Central memory CD8-positive, alpha-beta T cell (primary cell): ENCODE measurements at regions not wholly inside any gene's neighbourhood (a gene's known extent, or its start where the extent isn't known, plus 50 kb on each side); places are given as distances from the start of the nearest gene placed in this dataset.

ENCODE experiments used
- ATAC-seq: fragments of 150-1000 bp; cut with Tn5 transposase; replicated peaks from 2 replicates; pipeline ENCODE4 v1.10.0; 2022; ENCODE audit warnings: mild to moderate bottlenecking, moderate FRiP score, moderate number of reproducible peaks; ENCODE audit not compliant: poor library complexity, severe bottlenecking; ENCODE audit errors: extremely low read depth
- DNase-seq, 2 donors: peaks; one replicate each; pipeline ENCODE4 v3.0.0; 2021; ENCODE audit warnings: low spot score in 2 of 2
- H3K27ac Mint-ChIP-seq: one replicate; pipeline ENCODE4 v1.8.0; 2022; ENCODE audit warnings: low read depth, mild to moderate bottlenecking, moderate library complexity, mixed read lengths
- H3K27me3 Mint-ChIP-seq: one replicate; pipeline ENCODE4 v1.8.0; 2022; ENCODE audit warnings: mixed read lengths
- H3K36me3 Mint-ChIP-seq: one replicate; pipeline ENCODE4 v1.8.0; 2022; ENCODE audit warnings: mild to moderate bottlenecking, moderate library complexity, mixed read lengths; ENCODE audit not compliant: insufficient read depth
- H3K4me1 Mint-ChIP-seq: one replicate; pipeline ENCODE4 v1.8.0; 2022; ENCODE audit warnings: mixed read lengths
- H3K4me3 Mint-ChIP-seq: one replicate; pipeline ENCODE4 v1.8.0; 2022; ENCODE audit warnings: mild to moderate bottlenecking, moderate library complexity, mixed read lengths
- H3K9me3 Mint-ChIP-seq: one replicate; pipeline ENCODE4 v1.8.0; 2022; ENCODE audit warnings: mixed read lengths

GRCh38 chr4:175871774-175872405, 59.8 kb upstream of the GPM6A start:
- no peak overlapping the region for H3K27ac Mint-ChIP-seq
- ATAC-seq (no peak), DNase-seq (no peak)
- no peaks in the 10 kb centered on the region for H3K36me3 Mint-ChIP-seq
- no peaks in the 10 kb centered on the region for H3K27me3 Mint-ChIP-seq
- H3K4me3 Mint-ChIP-seq: no peak overlapping the region
- H3K4me1 Mint-ChIP-seq: no peaks in the 10 kb centered on the region
- H3K9me3 Mint-ChIP-seq: peaks cover 31% of the 10 kb centered on the region

GRCh38 chr4:175873707-175874106, 61.6 kb upstream of the GPM6A start:
- no peak overlapping the region for H3K4me3 Mint-ChIP-seq
- H3K36me3 Mint-ChIP-seq: no peaks in the 10 kb centered on the region
- DNase-seq (no peak), ATAC-seq (no peak)
- no peaks in the 10 kb centered on the region for H3K4me1 Mint-ChIP-seq
- no peaks in the 10 kb centered on the region for H3K27me3 Mint-ChIP-seq
- peaks cover 26% of the 10 kb centered on the region for H3K9me3 Mint-ChIP-seq
- no peak overlapping the region for H3K27ac Mint-ChIP-seq

- ATAC-seq (no peak), DNase-seq (no peak)
- Mint-ChIP-seq H3K36me3 (no peaks in the 10 kb centered on the region), H3K4me3 (no peak overlapping the region), H3K27me3 (no peaks in the 10 kb centered on the region), H3K4me1 (no peaks in the 10 kb centered on the region), H3K9me3 (peaks cover 26% of the 10 kb centered on the region), H3K27ac (no peak overlapping the region)
These were observed 62.2 kb upstream of the GPM6A start for GRCh38 chr4:175874306-175874705.

GRCh38 chr4:175875993-175876771, 64.1 kb upstream of the GPM6A start:
- DNase-seq: no peak
- H3K36me3 Mint-ChIP-seq: no peaks in the 10 kb centered on the region
- no peak overlapping the region for H3K4me3 Mint-ChIP-seq
- H3K27me3 Mint-ChIP-seq: no peaks in the 10 kb centered on the region
- ATAC-seq: no peak
- peaks cover 31% of the 10 kb centered on the region for H3K9me3 Mint-ChIP-seq
- H3K27ac Mint-ChIP-seq: no peak overlapping the region
- H3K4me1 Mint-ChIP-seq: no peaks in the 10 kb centered on the region

- Mint-ChIP-seq H3K4me1 (no peaks in the 10 kb centered on the region), H3K4me3 (no peak overlapping the region), H3K9me3 (peaks cover 15% of the 10 kb centered on the region), H3K36me3 (no peaks in the 10 kb centered on the region), H3K27me3 (no peaks in the 10 kb centered on the region), H3K27ac (no peak overlapping the region)
- DNase-seq (no peak), ATAC-seq (no peak)
These were observed 70.8 kb upstream of the GPM6A start for GRCh38 chr4:175882891-175883290.

GRCh38 chr4:175884048-175884447, 72.0 kb upstream of the GPM6A start:
- Mint-ChIP-seq H3K9me3 (peaks cover 15% of the 10 kb centered on the region), H3K27me3 (no peaks in the 10 kb centered on the region), H3K4me3 (no peak overlapping the region), H3K27ac (no peak overlapping the region), H3K4me1 (no peaks in the 10 kb centered on the region), H3K36me3 (no peaks in the 10 kb centered on the region)
- DNase-seq (no peak), ATAC-seq (no peak)

GRCh38 chr4:175891231-175891630, 79.2 kb upstream of the GPM6A start:
- H3K27ac Mint-ChIP-seq: no peak overlapping the region
- ATAC-seq (no peak), DNase-seq (no peak)
- H3K9me3 Mint-ChIP-seq: peaks cover 3% of the 10 kb centered on the region
- H3K27me3 Mint-ChIP-seq: no peaks in the 10 kb centered on the region
- no peaks in the 10 kb centered on the region for H3K4me1 Mint-ChIP-seq
- H3K4me3 Mint-ChIP-seq: no peak overlapping the region
- H3K36me3 Mint-ChIP-seq: no peaks in the 10 kb centered on the region

GRCh38 chr4:175891851-175892250, 79.8 kb upstream of the GPM6A start:
- Mint-ChIP-seq H3K27ac (no peak overlapping the region), H3K36me3 (no peaks in the 10 kb centered on the region), H3K4me3 (no peak overlapping the region), H3K9me3 (no peaks in the 10 kb centered on the region), H3K27me3 (no peaks in the 10 kb centered on the region), H3K4me1 (no peaks in the 10 kb centered on the region)
- DNase-seq: no peak
- no peak for ATAC-seq

- H3K4me1 Mint-ChIP-seq: no peaks in the 10 kb centered on the region
These were observed 93.9 kb upstream of the GPM6A start for GRCh38 chr4:175905925-175906324.

GRCh38 chr4:175906384-175906783, 94.3 kb upstream of the GPM6A start:
- Mint-ChIP-seq H3K9me3 (peaks cover 4% of the 10 kb centered on the region), H3K27ac (no peak overlapping the region), H3K4me1 (no peaks in the 10 kb centered on the region), H3K27me3 (no peaks in the 10 kb centered on the region), H3K4me3 (no peak overlapping the region), H3K36me3 (no peaks in the 10 kb centered on the region)
- no peak for DNase-seq
- ATAC-seq: no peak

More at GRCh38 chr4:175905925-175906324, 93.9 kb upstream of the GPM6A start:
- no peak for DNase-seq
- Mint-ChIP-seq H3K27ac (no peak overlapping the region), H3K9me3 (peaks cover 4% of the 10 kb centered on the region), H3K4me3 (no peak overlapping the region), H3K27me3 (no peaks in the 10 kb centered on the region), H3K36me3 (no peaks in the 10 kb centered on the region)
- ATAC-seq: no peak

- peaks cover 6% of the 10 kb centered on the region for H3K9me3 Mint-ChIP-seq
- H3K27me3 Mint-ChIP-seq: no peaks in the 10 kb centered on the region
- H3K4me1 Mint-ChIP-seq: no peaks in the 10 kb centered on the region
- no peak overlapping the region for H3K4me3 Mint-ChIP-seq
- DNase-seq: no peak
- H3K36me3 Mint-ChIP-seq: no peaks in the 10 kb centered on the region
- H3K27ac Mint-ChIP-seq: no peak overlapping the region
- no peak for ATAC-seq
These were observed 98.6 kb upstream of the GPM6A start for GRCh38 chr4:175910700-175911099.

GRCh38 chr4:175916626-175917351, 104.7 kb upstream of the GPM6A start:
- H3K4me3 Mint-ChIP-seq: no peak overlapping the region
- no peak for ATAC-seq
- no peaks in the 10 kb centered on the region for H3K27me3 Mint-ChIP-seq
- H3K9me3 Mint-ChIP-seq: peaks cover 6% of the 10 kb centered on the region
- H3K4me1 Mint-ChIP-seq: no peaks in the 10 kb centered on the region
- no peak for DNase-seq
- H3K27ac Mint-ChIP-seq: no peak overlapping the region
- H3K36me3 Mint-ChIP-seq: no peaks in the 10 kb centered on the region

GRCh38 chr4:175927121-175927520, 115.1 kb upstream of the GPM6A start:
- H3K27me3 Mint-ChIP-seq: no peaks in the 10 kb centered on the region
- DNase-seq (no peak), ATAC-seq (no peak)
- H3K36me3 Mint-ChIP-seq: no peaks in the 10 kb centered on the region
- H3K4me1 Mint-ChIP-seq: no peaks in the 10 kb centered on the region
- peaks cover 5% of the 10 kb centered on the region for H3K9me3 Mint-ChIP-seq
- H3K27ac Mint-ChIP-seq: no peak overlapping the region
- no peak overlapping the region for H3K4me3 Mint-ChIP-seq
